Activated CD8-positive, alpha-beta memory T cell treated with anti-CD3 and anti-CD28 coated beads, Interleukin-2, amount 50 U/mL, for 4 hours (primary cell): ENCODE measurements at regions not wholly inside any gene's neighbourhood (a gene's known extent, or its start where the extent isn't known, plus 50 kb on each side); places are given as distances from the start of the nearest gene placed in this dataset.
"Not testable (repeated sequence)": the region's sequence is repeated elsewhere in the genome, so short reads cannot be mapped to it uniquely, and the experiment has no call there.

ENCODE experiments used
- DNase-seq: peaks from one replicate; pipeline ENCODE4 v3.0.0-alpha.2; 2020

GRCh38 chr4:108453366-108453765 lies 167.0 kb upstream of the RPL34 start:
- DNase-seq, result no peak

DNA sequence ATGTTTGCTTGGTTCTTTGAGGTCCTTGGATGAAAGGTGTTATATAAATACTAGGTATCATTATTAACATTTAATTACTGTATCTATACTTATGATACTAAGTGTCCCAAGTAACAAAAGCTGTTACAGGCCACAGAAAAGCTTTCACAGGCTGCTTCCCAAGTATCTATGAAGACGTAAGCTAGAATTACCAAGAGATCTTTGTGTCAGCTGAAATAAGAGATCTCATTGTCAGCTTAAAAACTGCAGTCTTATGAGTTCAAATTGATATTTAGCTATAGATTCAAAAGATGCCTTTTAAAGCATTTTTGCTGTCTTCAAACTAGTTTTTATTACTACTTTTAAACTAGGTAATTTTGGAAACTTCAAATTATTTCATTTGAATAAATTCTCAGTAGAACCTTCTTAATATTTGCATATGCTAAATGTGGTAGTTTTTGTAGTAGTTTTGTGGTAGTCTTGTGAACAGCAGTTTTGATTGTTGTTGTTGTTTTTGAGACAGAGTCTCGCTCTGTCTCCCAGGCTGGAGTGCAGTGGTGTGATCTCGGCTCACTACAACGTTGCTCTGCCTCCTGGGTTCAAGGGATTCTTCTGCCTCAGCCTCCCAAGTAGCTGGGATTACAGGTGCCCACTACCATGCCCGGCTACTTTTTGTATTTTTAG lies 170.0 kb upstream of the RPL34 start:
- DNase-seq, result no peak

DNA sequence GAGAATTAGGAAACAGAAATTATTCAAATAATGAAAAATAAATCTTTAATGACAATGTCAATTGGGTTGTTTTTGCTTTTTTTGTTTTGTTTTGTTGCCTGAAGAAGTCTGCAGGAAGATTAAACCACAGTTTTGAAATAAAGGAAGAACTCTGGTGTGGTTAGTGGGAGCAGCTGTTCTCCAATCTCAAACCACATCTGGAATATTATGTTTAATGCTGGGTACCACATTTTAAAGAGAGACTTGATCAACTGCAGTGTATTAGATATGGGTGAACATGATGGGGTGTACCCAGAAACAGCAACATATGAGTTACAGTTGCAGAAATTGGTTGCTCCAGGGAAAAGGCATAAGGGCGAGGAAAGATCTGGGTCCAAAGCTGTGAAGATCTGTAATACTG lies 171.2 kb upstream of the RPL34 start:
- DNase-seq, result no peak

DNA sequence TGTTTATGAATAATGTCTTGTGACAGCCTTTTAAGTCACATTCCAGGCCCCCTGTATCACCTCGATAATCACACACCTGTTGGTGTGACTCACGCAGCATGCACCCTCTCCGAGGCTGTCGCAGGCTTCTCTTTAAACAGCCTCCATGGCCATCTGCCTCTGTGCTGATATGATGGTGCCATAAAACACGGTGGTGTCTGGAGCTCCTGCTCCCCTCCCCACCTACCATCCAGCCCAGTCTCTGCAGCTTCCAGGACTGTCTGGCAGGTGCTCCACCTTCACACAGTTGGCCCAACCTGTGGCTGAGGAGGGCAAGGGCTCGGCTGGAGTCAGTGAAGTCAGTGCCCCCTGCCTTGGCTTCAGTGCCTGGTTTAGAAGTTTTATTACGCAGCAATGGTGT lies 173.8 kb upstream of the RPL34 start:
- DNase-seq, result no peak

GRCh38 chr4:108445716-108446115 lies 174.7 kb upstream of the RPL34 start:
- DNase-seq, result no peak

DNA sequence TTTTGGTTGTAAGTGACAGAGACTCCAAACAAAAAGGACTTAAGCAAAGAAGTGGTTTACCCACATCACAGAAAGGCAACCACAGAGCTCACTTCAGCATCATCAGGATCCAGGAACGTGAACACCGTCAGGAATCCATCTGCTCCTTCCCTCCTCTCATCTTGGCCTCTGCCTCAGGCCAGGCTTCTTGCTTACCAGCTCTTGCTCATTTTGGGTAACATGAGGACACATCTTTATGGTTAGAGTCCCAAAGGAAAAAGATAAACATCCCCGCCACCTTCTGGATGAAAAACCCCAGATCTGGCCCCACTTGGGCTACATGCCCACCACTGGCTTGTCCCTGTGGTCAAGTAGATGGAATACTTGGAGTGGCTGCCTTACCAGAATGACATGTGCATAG lies 176.8 kb upstream of the RPL34 start:
- no peak for DNase-seq

DNA sequence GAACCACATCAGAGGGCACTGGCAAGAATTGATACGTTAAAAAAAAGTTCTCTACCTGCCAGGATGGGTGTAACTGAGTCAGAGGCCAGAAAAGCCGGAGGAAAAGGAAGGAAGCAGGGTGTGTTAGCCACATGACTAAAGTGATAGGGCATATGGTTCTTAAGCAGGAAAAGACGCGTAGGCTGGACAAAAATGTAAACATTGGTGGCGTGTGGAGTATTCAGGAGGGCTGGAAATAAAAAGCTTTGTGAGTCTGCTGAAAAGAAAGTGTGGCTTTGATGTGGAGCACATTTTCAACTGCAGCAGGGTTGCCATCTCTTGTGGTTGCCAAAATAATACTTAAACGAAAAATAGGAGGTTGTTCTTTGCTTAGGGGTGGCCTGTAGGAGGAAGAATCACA lies 186.5 kb upstream of the RPL34 start:
- DNase-seq, result peak; percentile 25

- DNase-seq, result not testable (repeated sequence)
Observed at GRCh38 chr4:108433394-108433793, 187.0 kb upstream of the RPL34 start.

GRCh38 chr4:108432418-108432817 lies 188.0 kb upstream of the RPL34 start:
- DNase-seq, result no peak

- DNase-seq, result no peak
Observed at GRCh38 chr4:108431986-108432385, 188.4 kb upstream of the RPL34 start.

DNA sequence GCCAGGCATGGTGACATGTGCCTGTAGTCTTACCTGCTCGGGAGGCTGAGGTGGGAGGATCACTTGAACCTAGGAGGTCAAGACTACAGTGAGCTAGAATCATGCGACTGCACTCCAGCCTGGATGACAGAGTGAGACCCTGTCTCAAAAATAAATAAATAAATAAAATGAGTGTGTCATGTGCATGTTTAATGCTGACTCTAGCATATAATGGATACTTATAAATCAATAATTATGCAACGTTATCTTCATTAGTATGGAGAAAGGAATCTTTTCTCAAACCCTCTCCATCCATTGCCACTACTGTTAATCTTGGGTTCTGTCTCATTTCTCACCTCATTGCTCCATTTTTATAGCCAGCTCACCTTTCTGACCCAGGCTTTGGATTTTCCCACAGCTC lies 189.5 kb upstream of the RPL34 start:
- DNase-seq, result no peak

DNA sequence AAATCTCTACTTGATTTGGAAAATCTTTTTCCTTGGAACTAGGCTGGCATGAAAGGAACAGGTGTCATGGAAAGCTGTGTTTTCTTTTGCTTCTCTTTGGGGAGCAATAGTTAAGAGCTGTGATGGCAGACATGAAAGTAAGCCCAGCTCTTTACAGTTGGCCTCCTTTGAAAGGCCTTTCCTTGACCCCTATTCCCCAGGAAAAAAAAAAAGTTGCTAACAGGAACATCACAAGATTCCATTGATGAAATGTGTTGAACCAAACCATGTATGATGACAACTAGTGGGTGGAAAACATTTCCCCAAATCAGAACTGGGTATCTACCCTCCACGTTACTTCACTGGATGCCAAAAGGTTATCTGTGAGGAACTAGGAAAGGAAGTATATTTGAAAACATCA lies 190.7 kb upstream of the RPL34 start:
- no peak for DNase-seq

DNA sequence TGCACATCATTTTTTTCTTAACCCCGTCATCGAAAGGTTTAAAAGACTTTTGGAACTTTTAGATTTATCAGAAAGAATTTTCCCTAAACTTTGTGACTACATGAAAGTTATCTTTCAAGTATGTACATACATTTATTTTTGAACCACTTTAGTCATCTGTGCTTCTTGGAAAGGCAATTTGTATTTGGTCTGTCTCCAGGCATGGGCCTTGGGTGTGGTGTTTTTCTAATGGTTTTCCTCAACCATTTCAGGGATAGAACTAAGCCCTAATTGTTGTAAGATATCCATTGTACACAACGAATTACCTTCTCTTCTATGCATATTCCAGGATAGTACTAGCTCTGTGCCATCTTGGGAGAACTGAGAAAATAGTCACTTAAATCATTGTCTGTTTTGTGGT lies 191.5 kb upstream of the RPL34 start:
- DNase-seq, result no peak

DNA sequence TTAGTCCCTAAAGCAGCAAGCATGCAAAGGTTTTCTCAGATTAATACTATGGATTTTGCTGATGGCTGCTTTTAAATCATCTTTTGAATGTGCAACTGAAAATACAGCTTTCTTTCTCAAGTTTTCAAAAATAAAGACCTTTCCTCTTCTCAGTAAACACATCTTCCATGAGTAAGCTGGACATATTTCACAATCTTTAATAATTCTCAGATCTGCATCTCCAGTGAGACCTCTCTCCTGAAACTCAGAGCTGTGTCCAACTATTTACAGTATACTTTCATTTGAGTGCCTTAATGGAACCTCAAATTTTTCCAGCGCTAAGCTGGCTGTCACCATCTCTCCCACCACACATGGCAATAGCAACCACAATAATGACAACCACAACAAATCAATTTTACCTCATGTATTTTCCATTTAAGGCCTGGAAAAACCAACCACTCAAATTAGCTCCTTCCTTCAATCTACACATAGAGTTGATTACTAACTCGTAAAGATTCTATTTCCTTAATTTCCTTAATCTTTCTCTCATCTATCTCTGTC lies 192.4 kb upstream of the RPL34 start:
- DNase-seq, result no peak

DNA sequence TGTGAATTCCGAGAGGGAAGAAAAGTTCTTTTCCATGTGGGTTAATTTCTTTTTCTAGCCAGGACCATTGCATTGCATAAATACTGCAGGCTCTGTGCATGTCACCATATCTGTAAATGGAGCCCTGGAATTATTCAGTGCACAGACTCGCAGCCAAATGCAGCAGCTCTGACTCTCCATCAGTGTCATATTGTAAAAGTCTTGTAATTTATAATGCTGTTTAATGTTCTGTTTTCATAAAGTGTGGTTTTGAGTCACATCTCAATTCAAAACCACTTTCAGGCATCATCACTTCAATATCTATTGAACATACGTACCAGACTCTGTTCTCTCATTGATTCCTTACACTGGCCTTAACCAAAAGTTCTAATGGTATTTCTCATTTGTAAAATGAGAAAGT lies 193.9 kb upstream of the RPL34 start:
- no peak for DNase-seq

GRCh38 chr4:108425988-108426387 lies 194.4 kb upstream of the RPL34 start:
- no peak for DNase-seq

- no peak for DNase-seq
Observed at GRCh38 chr4:108417923-108418322, 202.5 kb upstream of the RPL34 start.

- no peak for DNase-seq
Observed at GRCh38 chr4:108416831-108417230, 203.5 kb upstream of the RPL34 start.

- DNase-seq, result no peak
Observed at GRCh38 chr4:108415389-108415788, 205.0 kb upstream of the RPL34 start.

DNA sequence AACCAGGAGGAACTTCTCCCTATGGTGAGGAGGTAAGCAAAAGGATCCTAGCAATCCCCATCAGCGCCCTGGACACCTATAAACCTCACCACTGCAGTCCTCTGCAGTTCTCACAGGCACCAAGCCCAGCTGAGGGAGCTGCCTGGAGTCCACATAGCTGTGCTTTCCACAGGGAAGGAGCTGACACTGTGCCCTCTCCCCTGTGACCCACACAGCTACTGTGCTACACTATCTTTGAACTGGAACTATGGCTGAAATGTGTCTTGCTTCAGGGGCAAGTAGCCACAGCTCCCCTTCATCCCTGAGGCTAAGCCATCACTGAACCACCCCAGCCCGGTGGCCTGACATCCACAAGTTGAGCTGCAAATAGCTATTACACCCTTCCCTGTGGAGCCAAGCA lies 208.5 kb upstream of the RPL34 start:
- no peak for DNase-seq

GRCh38 chr4:108409691-108410090 lies 210.7 kb upstream of the RPL34 start:
- DNase-seq, result not testable (repeated sequence)

- no peak for DNase-seq
Observed at GRCh38 chr4:108405586-108405985, 214.8 kb upstream of the RPL34 start.

GRCh38 chr4:108400309-108400708 lies 220.1 kb upstream of the RPL34 start:
- no peak for DNase-seq

DNA sequence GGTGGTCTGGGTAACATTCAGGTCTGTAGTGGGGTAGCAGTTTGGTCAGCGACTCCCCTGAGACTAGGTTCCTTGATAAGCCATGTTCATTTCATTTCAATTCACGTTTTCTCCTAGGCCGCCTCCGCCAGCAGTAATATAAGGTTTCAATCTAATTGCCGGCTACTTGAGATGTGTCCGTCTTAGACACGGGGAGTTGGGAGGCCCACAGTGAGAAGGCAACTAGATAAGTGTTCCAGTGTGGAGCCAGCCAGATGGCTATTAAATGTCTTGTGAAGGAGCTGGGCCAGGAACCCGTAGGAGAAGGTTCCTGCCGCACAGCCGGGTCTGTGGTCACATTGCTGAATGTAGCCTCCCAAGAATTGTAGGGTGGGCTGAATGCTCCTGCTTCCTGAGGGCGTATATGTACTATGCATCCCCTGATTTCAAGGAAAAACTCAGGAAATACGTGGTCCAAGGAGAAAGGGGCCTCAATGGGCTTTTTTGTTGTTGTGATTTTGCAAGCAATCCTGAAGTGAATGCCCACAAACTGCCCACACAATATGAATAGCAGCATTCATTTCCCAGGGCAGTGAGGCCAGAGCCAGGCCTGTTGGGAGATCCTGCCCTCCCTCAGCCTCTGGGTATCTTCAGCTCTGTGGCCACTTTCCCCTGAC lies 220.6 kb upstream of the RPL34 start:
- DNase-seq, result no peak

GRCh38 chr4:108398836-108399235 lies 221.5 kb upstream of the RPL34 start:
- no peak for DNase-seq
